NB4 (cell line): ENCODE measurements at regions not wholly inside any gene's neighbourhood (a gene's known extent, or its start where the extent isn't known, plus 50 kb on each side); places are given as distances from the start of the nearest gene placed in this dataset.

Experiments
- DNase-seq: peaks from one replicate; pipeline ENCODE4 v3.0.0; 2010; ENCODE audit warnings: low read depth
- H3K4me3 ChIP-seq: one replicate; pipeline ENCODE4 v1.5.1; 2011; ENCODE audit warnings: mild to moderate bottlenecking, low read depth, low read length, moderate library complexity
- CTCF ChIP-seq: IDR thresholded peaks from one replicate; pipeline ENCODE4 v1.5.1; 2012; ENCODE audit warnings: low read depth, low read length
- MAX ChIP-seq: IDR thresholded peaks from 2 replicates; pipeline ENCODE4 v1.6.1; 2011; ENCODE audit warnings: low read depth, low read length
- MYC ChIP-seq: IDR thresholded peaks from 2 replicates; pipeline ENCODE4 v1.6.1; 2011; ENCODE audit warnings: low read depth, low read length
- POLR2A ChIP-seq: IDR thresholded peaks from 2 replicates; pipeline ENCODE4 v1.6.1; 2011; ENCODE audit warnings: mild to moderate bottlenecking; ENCODE audit not compliant: insufficient read length; ENCODE audit errors: extremely low read depth

- no peak overlapping the region for H3K4me3 ChIP-seq
- TF ChIP-seq MAX (no peak), MYC (no peak), CTCF (no peak), POLR2A (no peak)
These were observed 230.3 kb upstream of the SESN3 start for GRCh38 chr11:95461348-95461747.

GRCh38 chr11:95459291-95460042 is 228.5 kb upstream of the SESN3 start:
- H3K4me3 ChIP-seq: no peak overlapping the region
- no peak for DNase-seq
- no peak for TF ChIP-seq MYC
- no peak for TF ChIP-seq POLR2A
- no peak for TF ChIP-seq CTCF
- TF ChIP-seq MAX: no peak

More at GRCh38 chr11:95461348-95461747, 230.3 kb upstream of the SESN3 start:
- DNase-seq: no peak

- TF ChIP-seq POLR2A: no peak
- no peak for TF ChIP-seq CTCF
- no peak for TF ChIP-seq MYC
- no peak for TF ChIP-seq MAX
- H3K4me3 ChIP-seq: no peak overlapping the region
- DNase-seq: no peak
These were observed 225.9 kb upstream of the SESN3 start for GRCh38 chr11:95456714-95457491.

- TF ChIP-seq MYC (no peak), POLR2A (no peak), MAX (no peak), CTCF (no peak)
- H3K4me3 ChIP-seq: no peak overlapping the region
- DNase-seq: no peak
These were observed 224.4 kb upstream of the SESN3 start for GRCh38 chr11:95455228-95455970.

GRCh38 chr11:95453616-95454171 is 222.7 kb upstream of the SESN3 start:
- H3K4me3 ChIP-seq: no peak overlapping the region
- TF ChIP-seq CTCF (no peak), MYC (no peak), MAX (no peak), POLR2A (no peak)
- no peak for DNase-seq
